ENCODE measurements at regions not wholly inside any gene's neighbourhood (a gene's known extent, or its start where the extent isn't known, plus 50 kb on each side); places are given as distances from the start of the nearest gene placed in this dataset.
"Not testable (repeated sequence)": the region's sequence is repeated elsewhere in the genome, so short reads cannot be mapped to it uniquely, and the experiment has no call there.

- in situ Hi-C loops (cut with MboI) (loop anchor here (10.0 kb wide), 1 partner anchor 313 kb away; no protein-coding TSS in a partner anchor), intact Hi-C loops (cut with micrococcal nuclease) (no loop called here)
- Histone ChIP-seq H3K4me2 (ENCODE audit: insufficient read depth, low read length) (no peak overlapping the region), H3K36me3 (ENCODE audit: control insufficient read depth, insufficient read depth, low read length) (no peaks in the 10 kb centered on the region), H3K27ac (ENCODE audit: extremely low read depth, low read depth, low read length) (no peak overlapping the region), H3K27me3 (ENCODE audit: control insufficient read depth in 2 of 2, insufficient read depth in 2 of 2, low read length in 2 of 2) (no peaks in the 10 kb centered on the region), H3K9me3 (replicated peaks; ENCODE audit: control insufficient read depth, insufficient read depth, low read depth, low read length) (no peaks in the 10 kb centered on the region), H3K9me1 (ENCODE audit: control insufficient read depth, insufficient read depth, low read length) (no peaks in the 10 kb centered on the region), H3K4me3 (no peak overlapping the region), H2AFZ (ENCODE audit: low read depth, low read length) (peak overlapping the region; percentile 45; the same call in 1 of the 2 replicates), H4K20me1 (replicated peaks; ENCODE audit: control insufficient read depth, insufficient read depth, low read length) (no peaks in the 10 kb centered on the region), H3K9ac (ENCODE audit: insufficient read depth in 1 of 2, low read depth in 2 of 2, low read length in 2 of 2) (no peak overlapping the region), H3K79me2 (ENCODE audit: control insufficient read depth, insufficient read depth, low read length) (no peaks in the 10 kb centered on the region), H3K4me1 (replicated peaks in 1 of 2; ENCODE audit: control insufficient read depth in 2 of 2, insufficient read depth in 2 of 2, low read length in 2 of 2) (no peaks in the 10 kb centered on the region; a peak in 2 of 5 replicates)
- ChIA-PET CTCF (ENCODE audit: low intra/inter-chr PET ratio) (interaction anchor here (0.5 kb wide), 1 partner anchor 42 kb away, joined by 3 read pairs; no protein-coding TSS in a partner anchor), POLR2A (no interaction called here)
- no peak for FAIRE-seq
- TF ChIP-seq STAT5B (CRISPR knock-in tag; IDR thresholded peaks at IDR 0.05): no peak
- TF ChIP-seq ZNF24 (IDR thresholded peaks at IDR 0.05): peak; percentile 68
- no peak for DNase-seq (ENCODE audit: extremely low read depth in 1 of 4, low spot score in 3 of 4)
- ATAC-seq: no peak
- 33% methylated on average over 7 of the region's 7 CpGs for WGBS (ENCODE audit: insufficient coverage, low coverage, missing lambda C conversion rate)
- no TSS peak for BruUV-seq (replicated peaks)
These were observed 63.9 kb upstream of the PHLPP1 start for GRCh38 chr18:62651276-62652056.

- H3K4me2 ChIP-seq (ENCODE audit: insufficient read depth, low read length); BruUV-seq (replicated peaks); H3K27me3 ChIP-seq (ENCODE audit: control insufficient read depth in 2 of 2, insufficient read depth in 2 of 2, low read length in 2 of 2); H3K4me1 ChIP-seq (replicated peaks in 1 of 2; ENCODE audit: control insufficient read depth in 2 of 2, insufficient read depth in 2 of 2, low read length in 2 of 2); H4K20me1 ChIP-seq (replicated peaks; ENCODE audit: control insufficient read depth, insufficient read depth, low read length); H3K79me2 ChIP-seq (ENCODE audit: control insufficient read depth, insufficient read depth, low read length); H3K9me3 ChIP-seq (replicated peaks; ENCODE audit: control insufficient read depth, insufficient read depth, low read depth, low read length); H3K9me1 ChIP-seq (ENCODE audit: control insufficient read depth, insufficient read depth, low read length); intact Hi-C loops (cut with micrococcal nuclease); POLR2A ChIA-PET; CTCF ChIA-PET (ENCODE audit: low intra/inter-chr PET ratio); DNase-seq (ENCODE audit: extremely low read depth in 1 of 4, low spot score in 3 of 4); H3K9ac ChIP-seq (ENCODE audit: insufficient read depth in 1 of 2, low read depth in 2 of 2, low read length in 2 of 2); FAIRE-seq; H3K36me3 ChIP-seq (ENCODE audit: control insufficient read depth, insufficient read depth, low read length); H3K27ac ChIP-seq (ENCODE audit: extremely low read depth, low read depth, low read length); ATAC-seq; H3K4me3 ChIP-seq: not testable (repeated sequence)
- 0 out of 2 replicates have a peak overlapping the region, but pooled peaks have one; percentile 45 for H2AFZ ChIP-seq (ENCODE audit: low read depth, low read length)
- in situ Hi-C loops (cut with MboI): loop anchor here (10.0 kb wide), 1 partner anchor 313 kb away; no protein-coding TSS in a partner anchor
- WGBS (ENCODE audit: insufficient coverage, low coverage, missing lambda C conversion rate): 59% methylated on average over 11 of the region's 15 CpGs
These were observed 63.2 kb upstream of the PHLPP1 start for GRCh38 chr18:62652057-62652629.

All from K562 (cell line).